ENCODE measurements at regions not wholly inside any gene's neighbourhood (a gene's known extent, or its start where the extent isn't known, plus 50 kb on each side); places are given as distances from the start of the nearest gene placed in this dataset.

GRCh38 chr5:86981898-86982297 is 285.8 kb upstream of the RASA1 start:
- no peaks in the 10 kb centered on the region for H3K27me3 ChIP-seq (ENCODE audit: control insufficient read depth, insufficient read depth, low read length)
- H3K9me3 ChIP-seq (ENCODE audit: control insufficient read depth, low read length) = no peaks in the 10 kb centered on the region
- H3K36me3 ChIP-seq (ENCODE audit: control insufficient read depth, insufficient read depth, low read length) = no peaks in the 10 kb centered on the region
- no peak for TF ChIP-seq CTCF (IDR thresholded peaks at IDR 0.05)
- no peaks in the 10 kb centered on the region for H3K79me2 ChIP-seq
- H3K27ac ChIP-seq = no peak overlapping the region
- no peak overlapping the region for H3K4me3 ChIP-seq (ENCODE audit: low read depth, low read length)
- H3K4me1 ChIP-seq = no peaks in the 10 kb centered on the region
- H3K9ac ChIP-seq = no peak overlapping the region
- H2AFZ ChIP-seq = no peak overlapping the region
- no peak overlapping the region for H3K4me2 ChIP-seq (ENCODE audit: low read length)

- H2AFZ ChIP-seq = no peak overlapping the region
- TF ChIP-seq CTCF (IDR thresholded peaks at IDR 0.05) = no peak
- H3K36me3 ChIP-seq (ENCODE audit: control insufficient read depth, insufficient read depth, low read length) = no peaks in the 10 kb centered on the region
- no peaks in the 10 kb centered on the region for H3K27me3 ChIP-seq (ENCODE audit: control insufficient read depth, insufficient read depth, low read length)
- H3K4me1 ChIP-seq = no peaks in the 10 kb centered on the region
- no peak overlapping the region for H3K9ac ChIP-seq
- H3K4me2 ChIP-seq (ENCODE audit: low read length) = no peak overlapping the region
- H3K4me3 ChIP-seq (ENCODE audit: low read depth, low read length) = no peak overlapping the region
- H3K27ac ChIP-seq = no peak overlapping the region
- no peaks in the 10 kb centered on the region for H3K9me3 ChIP-seq (ENCODE audit: control insufficient read depth, low read length)
- no peaks in the 10 kb centered on the region for H3K79me2 ChIP-seq
Observed at GRCh38 chr5:86983208-86983607, 284.5 kb upstream of the RASA1 start.

- TF ChIP-seq CTCF (IDR thresholded peaks at IDR 0.05) = no peak
- H3K4me2 ChIP-seq (ENCODE audit: low read length) = no peak overlapping the region
- no peaks in the 10 kb centered on the region for H3K4me1 ChIP-seq
- H3K27ac ChIP-seq = no peak overlapping the region
- H3K9ac ChIP-seq = no peak overlapping the region
- H3K9me3 ChIP-seq (ENCODE audit: control insufficient read depth, low read length) = no peaks in the 10 kb centered on the region
- H3K4me3 ChIP-seq (ENCODE audit: low read depth, low read length) = no peak overlapping the region
- no peaks in the 10 kb centered on the region for H3K79me2 ChIP-seq
- H3K36me3 ChIP-seq (ENCODE audit: control insufficient read depth, insufficient read depth, low read length) = no peaks in the 10 kb centered on the region
- H3K27me3 ChIP-seq (ENCODE audit: control insufficient read depth, insufficient read depth, low read length) = no peaks in the 10 kb centered on the region
- no peak overlapping the region for H2AFZ ChIP-seq
Observed at GRCh38 chr5:86986837-86987236, 280.8 kb upstream of the RASA1 start.

GRCh38 chr5:86997516-86997915 is 270.2 kb upstream of the RASA1 start:
- H3K36me3 ChIP-seq (ENCODE audit: control insufficient read depth, insufficient read depth, low read length) = no peaks in the 10 kb centered on the region
- H3K9me3 ChIP-seq (ENCODE audit: control insufficient read depth, low read length) = no peaks in the 10 kb centered on the region
- H3K4me1 ChIP-seq = no peaks in the 10 kb centered on the region
- H3K27me3 ChIP-seq (ENCODE audit: control insufficient read depth, insufficient read depth, low read length) = no peaks in the 10 kb centered on the region
- no peak overlapping the region for H3K4me2 ChIP-seq (ENCODE audit: low read length)
- H3K27ac ChIP-seq = no peak overlapping the region
- TF ChIP-seq CTCF (IDR thresholded peaks at IDR 0.05) = no peak
- no peak overlapping the region for H3K4me3 ChIP-seq (ENCODE audit: low read depth, low read length)
- H3K9ac ChIP-seq = no peak overlapping the region
- no peaks in the 10 kb centered on the region for H3K79me2 ChIP-seq
- no peak overlapping the region for H2AFZ ChIP-seq

DNA sequence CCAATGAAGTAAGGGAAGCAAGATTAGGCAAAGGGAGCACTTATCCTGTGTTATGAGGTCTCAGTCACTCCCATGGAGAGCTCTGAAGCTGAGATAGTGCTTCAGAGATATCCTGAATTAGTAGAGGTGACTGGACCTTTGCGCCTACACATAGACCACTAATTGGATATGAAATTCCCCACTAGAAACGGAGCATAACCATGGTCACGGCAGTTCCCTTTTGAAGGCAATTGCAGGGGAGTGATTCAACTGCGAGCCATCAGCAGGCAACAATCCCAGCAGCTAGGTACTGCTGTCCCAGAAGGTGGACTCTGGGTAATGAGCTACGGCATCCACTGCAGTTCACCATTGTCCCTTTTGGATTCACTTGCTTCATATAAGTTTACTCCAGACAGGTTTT is 267.7 kb upstream of the RASA1 start:
- Histone ChIP-seq H3K4me1 (no peaks in the 10 kb centered on the region), H2AFZ (no peak overlapping the region), H3K79me2 (no peaks in the 10 kb centered on the region), H3K27me3 (ENCODE audit: control insufficient read depth, insufficient read depth, low read length) (no peaks in the 10 kb centered on the region), H3K4me3 (ENCODE audit: low read depth, low read length) (no peak overlapping the region), H3K4me2 (ENCODE audit: low read length) (no peak overlapping the region), H3K36me3 (ENCODE audit: control insufficient read depth, insufficient read depth, low read length) (no peaks in the 10 kb centered on the region), H3K27ac (no peak overlapping the region), H3K9ac (no peak overlapping the region), H3K9me3 (ENCODE audit: control insufficient read depth, low read length) (no peaks in the 10 kb centered on the region)
- TF ChIP-seq CTCF (IDR thresholded peaks at IDR 0.05) = no peak

All from parathyroid adenoma (tissue), 2 donors.